ENCODE measurements at regions not wholly inside any gene's neighbourhood (a gene's known extent, or its start where the extent isn't known, plus 50 kb on each side); places are given as distances from the start of the nearest gene placed in this dataset.

DNA sequence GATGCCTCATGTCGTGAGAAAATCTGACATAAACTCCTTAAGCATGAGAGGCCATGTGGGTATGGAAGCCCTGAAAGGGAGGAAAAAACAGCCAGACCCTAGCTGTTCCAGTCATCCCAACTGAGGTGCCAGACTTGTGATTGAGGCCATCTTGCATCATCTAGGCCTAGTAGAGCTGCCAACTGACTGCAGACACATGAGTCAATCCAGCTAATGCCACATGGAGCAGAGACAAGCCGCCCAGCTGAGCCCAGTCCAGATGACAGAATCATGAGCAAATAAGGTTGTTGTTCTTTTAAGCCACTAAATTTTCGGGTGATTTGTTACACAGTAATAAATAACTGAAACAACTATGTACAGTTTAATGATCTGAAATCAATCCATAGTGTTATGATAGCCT, 680.9 kb downstream of the MAFB start:
- TF ChIP-seq, protein P1, sequence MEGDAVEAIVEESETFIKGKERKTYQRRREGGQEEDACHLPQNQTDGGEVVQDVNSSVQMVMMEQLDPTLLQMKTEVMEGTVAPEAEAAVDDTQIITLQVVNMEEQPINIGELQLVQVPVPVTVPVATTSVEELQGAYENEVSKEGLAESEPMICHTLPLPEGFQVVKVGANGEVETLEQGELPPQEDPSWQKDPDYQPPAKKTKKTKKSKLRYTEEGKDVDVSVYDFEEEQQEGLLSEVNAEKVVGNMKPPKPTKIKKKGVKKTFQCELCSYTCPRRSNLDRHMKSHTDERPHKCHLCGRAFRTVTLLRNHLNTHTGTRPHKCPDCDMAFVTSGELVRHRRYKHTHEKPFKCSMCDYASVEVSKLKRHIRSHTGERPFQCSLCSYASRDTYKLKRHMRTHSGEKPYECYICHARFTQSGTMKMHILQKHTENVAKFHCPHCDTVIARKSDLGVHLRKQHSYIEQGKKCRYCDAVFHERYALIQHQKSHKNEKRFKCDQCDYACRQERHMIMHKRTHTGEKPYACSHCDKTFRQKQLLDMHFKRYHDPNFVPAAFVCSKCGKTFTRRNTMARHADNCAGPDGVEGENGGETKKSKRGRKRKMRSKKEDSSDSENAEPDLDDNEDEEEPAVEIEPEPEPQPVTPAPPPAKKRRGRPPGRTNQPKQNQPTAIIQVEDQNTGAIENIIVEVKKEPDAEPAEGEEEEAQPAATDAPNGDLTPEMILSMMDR (IDR thresholded peaks at IDR 0.05) = no peak
- TF ChIP-seq, protein P2, sequence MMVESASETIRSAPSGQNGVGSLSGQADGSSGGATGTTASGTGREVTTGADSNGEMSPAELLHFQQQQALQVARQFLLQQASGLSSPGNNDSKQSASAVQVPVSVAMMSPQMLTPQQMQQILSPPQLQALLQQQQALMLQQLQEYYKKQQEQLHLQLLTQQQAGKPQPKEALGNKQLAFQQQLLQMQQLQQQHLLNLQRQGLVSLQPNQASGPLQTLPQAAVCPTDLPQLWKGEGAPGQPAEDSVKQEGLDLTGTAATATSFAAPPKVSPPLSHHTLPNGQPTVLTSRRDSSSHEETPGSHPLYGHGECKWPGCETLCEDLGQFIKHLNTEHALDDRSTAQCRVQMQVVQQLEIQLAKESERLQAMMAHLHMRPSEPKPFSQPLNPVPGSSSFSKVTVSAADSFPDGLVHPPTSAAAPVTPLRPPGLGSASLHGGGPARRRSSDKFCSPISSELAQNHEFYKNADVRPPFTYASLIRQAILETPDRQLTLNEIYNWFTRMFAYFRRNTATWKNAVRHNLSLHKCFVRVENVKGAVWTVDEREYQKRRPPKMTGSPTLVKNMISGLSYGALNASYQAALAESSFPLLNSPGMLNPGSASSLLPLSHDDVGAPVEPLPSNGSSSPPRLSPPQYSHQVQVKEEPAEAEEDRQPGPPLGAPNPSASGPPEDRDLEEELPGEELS (CRISPR knock-in tag; IDR thresholded peaks at IDR 0.05) = no peak
- TF ChIP-seq, protein P3, sequence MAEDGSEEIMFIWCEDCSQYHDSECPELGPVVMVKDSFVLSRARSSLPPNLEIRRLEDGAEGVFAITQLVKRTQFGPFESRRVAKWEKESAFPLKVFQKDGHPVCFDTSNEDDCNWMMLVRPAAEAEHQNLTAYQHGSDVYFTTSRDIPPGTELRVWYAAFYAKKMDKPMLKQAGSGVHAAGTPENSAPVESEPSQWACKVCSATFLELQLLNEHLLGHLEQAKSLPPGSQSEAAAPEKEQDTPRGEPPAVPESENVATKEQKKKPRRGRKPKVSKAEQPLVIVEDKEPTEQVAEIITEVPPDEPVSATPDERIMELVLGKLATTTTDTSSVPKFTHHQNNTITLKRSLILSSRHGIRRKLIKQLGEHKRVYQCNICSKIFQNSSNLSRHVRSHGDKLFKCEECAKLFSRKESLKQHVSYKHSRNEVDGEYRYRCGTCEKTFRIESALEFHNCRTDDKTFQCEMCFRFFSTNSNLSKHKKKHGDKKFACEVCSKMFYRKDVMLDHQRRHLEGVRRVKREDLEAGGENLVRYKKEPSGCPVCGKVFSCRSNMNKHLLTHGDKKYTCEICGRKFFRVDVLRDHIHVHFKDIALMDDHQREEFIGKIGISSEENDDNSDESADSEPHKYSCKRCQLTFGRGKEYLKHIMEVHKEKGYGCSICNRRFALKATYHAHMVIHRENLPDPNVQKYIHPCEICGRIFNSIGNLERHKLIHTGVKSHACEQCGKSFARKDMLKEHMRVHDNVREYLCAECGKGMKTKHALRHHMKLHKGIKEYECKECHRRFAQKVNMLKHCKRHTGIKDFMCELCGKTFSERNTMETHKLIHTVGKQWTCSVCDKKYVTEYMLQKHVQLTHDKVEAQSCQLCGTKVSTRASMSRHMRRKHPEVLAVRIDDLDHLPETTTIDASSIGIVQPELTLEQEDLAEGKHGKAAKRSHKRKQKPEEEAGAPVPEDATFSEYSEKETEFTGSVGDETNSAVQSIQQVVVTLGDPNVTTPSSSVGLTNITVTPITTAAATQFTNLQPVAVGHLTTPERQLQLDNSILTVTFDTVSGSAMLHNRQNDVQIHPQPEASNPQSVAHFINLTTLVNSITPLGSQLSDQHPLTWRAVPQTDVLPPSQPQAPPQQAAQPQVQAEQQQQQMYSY (CRISPR knock-in tag; IDR thresholded peaks at IDR 0.05) = no peak
- TF ChIP-seq SMAD4 (CRISPR knock-in tag; IDR thresholded peaks at IDR 0.05) (no peak), GRHL2 (CRISPR knock-in tag; IDR thresholded peaks at IDR 0.05; ENCODE audit: insufficient replicate concordance, severe bottlenecking) (no peak), TEAD4 (CRISPR knock-in tag; IDR thresholded peaks at IDR 0.05) (no peak), ZNF121 (CRISPR knock-in tag; IDR thresholded peaks at IDR 0.05) (no peak), JUN (CRISPR knock-in tag; IDR thresholded peaks at IDR 0.05) (no peak), ELF4 (CRISPR knock-in tag; IDR thresholded peaks at IDR 0.05; ENCODE audit: low read depth) (no peak)
- TF ChIP-seq, protein P4, sequence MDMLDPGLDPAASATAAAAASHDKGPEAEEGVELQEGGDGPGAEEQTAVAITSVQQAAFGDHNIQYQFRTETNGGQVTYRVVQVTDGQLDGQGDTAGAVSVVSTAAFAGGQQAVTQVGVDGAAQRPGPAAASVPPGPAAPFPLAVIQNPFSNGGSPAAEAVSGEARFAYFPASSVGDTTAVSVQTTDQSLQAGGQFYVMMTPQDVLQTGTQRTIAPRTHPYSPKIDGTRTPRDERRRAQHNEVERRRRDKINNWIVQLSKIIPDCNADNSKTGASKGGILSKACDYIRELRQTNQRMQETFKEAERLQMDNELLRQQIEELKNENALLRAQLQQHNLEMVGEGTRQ (CRISPR knock-in tag; IDR thresholded peaks at IDR 0.05) = no peak

Data from WTC11 (cell line).